Trophoblast cell (in vitro differentiated cells and primary cell): ENCODE measurements at regions not wholly inside any gene's neighbourhood (a gene's known extent, or its start where the extent isn't known, plus 50 kb on each side); places are given as distances from the start of the nearest gene placed in this dataset.
"Not testable (repeated sequence)": the region's sequence is repeated elsewhere in the genome, so short reads cannot be mapped to it uniquely, and the experiment has no call there.

Experiments used
- DNase-seq, 2 donors: peaks; one replicate each; pipeline ENCODE4 v3.0.0-alpha.2; 2016
- H2AFZ ChIP-seq: 2 replicates; pipeline ENCODE4 v1.6.1; 2013; ENCODE audit warnings: low read length, moderate library complexity, mild to moderate bottlenecking; ENCODE audit not compliant: insufficient read depth, poor library complexity
- H2AK5ac ChIP-seq: 2 replicates; pipeline ENCODE4 v1.6.1; 2013; ENCODE audit warnings: mild to moderate bottlenecking, low read length
- H2BK120ac ChIP-seq: 2 replicates; pipeline ENCODE4 v1.6.1; 2013; ENCODE audit warnings: low read length, mild to moderate bottlenecking, moderate library complexity; ENCODE audit not compliant: insufficient read depth, poor library complexity
- H2BK12ac ChIP-seq: 2 replicates; pipeline ENCODE4 v1.6.1; 2013; ENCODE audit warnings: mild to moderate bottlenecking, low read length, moderate library complexity
- H2BK5ac ChIP-seq: 2 replicates; pipeline ENCODE4 v1.6.1; 2013; ENCODE audit warnings: low read length, low read depth, moderate library complexity, mild to moderate bottlenecking; ENCODE audit not compliant: poor library complexity
- H3K14ac ChIP-seq: 2 replicates; pipeline ENCODE4 v1.6.1; 2013; ENCODE audit warnings: mild to moderate bottlenecking, low read length
- H3K18ac ChIP-seq: 2 replicates; pipeline ENCODE4 v1.6.1; 2013; ENCODE audit warnings: mild to moderate bottlenecking, low read length
- H3K23ac ChIP-seq: 2 replicates; pipeline ENCODE4 v1.6.1; 2013; ENCODE audit warnings: low read length
- H3K27ac ChIP-seq: 2 replicates; pipeline ENCODE4 v1.5.1; 2013; ENCODE audit warnings: low read depth, mild to moderate bottlenecking, inconsistent platforms, low read length, moderate library complexity
- H3K27me3 ChIP-seq: 2 replicates; pipeline ENCODE4 v1.6.1; 2013; ENCODE audit warnings: inconsistent platforms, mild to moderate bottlenecking, low read length, moderate library complexity; ENCODE audit not compliant: insufficient read depth
- H3K36me3 ChIP-seq, 2 experiments: 1 replicate in 1 of 2; 2 replicates in 1 of 2; pipeline ENCODE4 v1.6.1; 2013; ENCODE audit warnings: low read length in 2 of 2, mild to moderate bottlenecking in 2 of 2, moderate library complexity in 1 of 2; ENCODE audit not compliant: insufficient read depth in 2 of 2, control insufficient read depth in 1 of 2
- H3K4ac ChIP-seq: 2 replicates; pipeline ENCODE4 v1.6.1; 2013; ENCODE audit warnings: low read depth, mild to moderate bottlenecking, low read length, moderate library complexity
- H3K4me1 ChIP-seq, 2 experiments: 1 replicate in 1 of 2; 2 replicates in 1 of 2; pipeline ENCODE4 v1.6.1; 2013; ENCODE audit warnings: low read length in 2 of 2, mild to moderate bottlenecking in 2 of 2, moderate library complexity in 1 of 2; ENCODE audit not compliant: insufficient read depth in 2 of 2, control insufficient read depth in 1 of 2
- H3K4me2 ChIP-seq: 2 replicates; pipeline ENCODE4 v1.6.1; 2013; ENCODE audit warnings: inconsistent platforms, mild to moderate bottlenecking, low read length, moderate library complexity
- H3K4me3 ChIP-seq: 2 replicates; pipeline ENCODE4 v1.5.1; 2013; ENCODE audit warnings: mild to moderate bottlenecking, low read depth, low read length, inconsistent platforms
- H3K79me1 ChIP-seq: one replicate; pipeline ENCODE4 v1.6.1; 2013; ENCODE audit warnings: low read length
- H3K79me2 ChIP-seq: 2 replicates; pipeline ENCODE4 v1.6.1; 2013; ENCODE audit warnings: low read length, mild to moderate bottlenecking; ENCODE audit not compliant: control insufficient read depth, insufficient read depth, poor library complexity
- H3K9ac ChIP-seq: 2 replicates; pipeline ENCODE4 v1.6.1; 2013; ENCODE audit warnings: mild to moderate bottlenecking, low read length
- H3K9me3 ChIP-seq: 2 replicates; pipeline ENCODE4 v1.6.1; 2013; ENCODE audit warnings: low read depth, mild to moderate bottlenecking, control low read depth, inconsistent platforms, low read length; ENCODE audit not compliant: insufficient read depth
- H4K12ac ChIP-seq: 2 replicates; pipeline ENCODE4 v1.6.1; 2013; ENCODE audit warnings: low read depth, mild to moderate bottlenecking, low read length, moderate library complexity
- H4K8ac ChIP-seq: 2 replicates; pipeline ENCODE4 v1.6.1; 2013; ENCODE audit warnings: low read depth, mild to moderate bottlenecking, low read length, moderate library complexity
- H4K91ac ChIP-seq: one replicate; pipeline ENCODE4 v1.6.1; 2013; ENCODE audit warnings: low read depth, mild to moderate bottlenecking, low read length, moderate library complexity
- WGBS: extraction: QIAGEN DNeasy Blood & Tissue Kit; methylation state at CpG from one replicate; pipeline ENCODE4 v1.1.7; 2013; ENCODE audit warnings: missing lambda C conversion rate; ENCODE audit not compliant: insufficient read length, insufficient coverage; ENCODE audit errors: extremely low coverage; 5-methylcytosine and 5-hydroxymethylcytosine counted together

DNA sequence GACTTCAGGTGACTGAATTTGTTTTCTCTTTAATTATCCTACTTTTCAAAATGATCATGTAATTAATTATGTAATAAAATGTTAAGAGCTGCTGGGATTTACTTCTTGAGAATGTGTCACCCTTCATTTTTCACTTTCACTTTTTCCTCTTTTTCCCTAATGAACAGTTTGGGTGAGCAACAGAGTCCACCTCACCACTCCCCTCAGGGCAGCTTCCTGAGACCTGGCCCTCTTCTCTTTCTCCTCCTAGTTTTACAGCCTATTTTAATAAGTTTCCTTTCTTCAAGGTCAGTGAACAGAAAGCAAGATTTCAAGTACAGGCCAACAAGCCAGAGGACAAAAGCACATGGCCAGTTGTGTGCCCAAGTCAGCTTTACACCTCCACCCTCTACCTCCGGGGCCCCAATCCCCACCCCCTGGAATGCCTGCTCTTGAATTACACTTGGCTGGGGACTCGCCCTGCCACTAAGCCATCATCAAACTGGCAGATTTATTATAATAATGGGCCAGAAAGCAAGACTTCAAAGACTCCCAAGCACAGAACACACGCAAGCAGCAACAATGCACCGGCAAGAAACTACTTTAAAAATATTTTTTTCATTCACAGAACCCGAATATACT lies 143.1 kb upstream of the VOPP1 start:
- H4K12ac ChIP-seq, H2BK12ac ChIP-seq, H3K9ac ChIP-seq, H4K91ac ChIP-seq, H3K23ac ChIP-seq, H2AFZ ChIP-seq, H3K36me3 ChIP-seq, H2BK5ac ChIP-seq, H3K27me3 ChIP-seq, H2AK5ac ChIP-seq, H3K4me1 ChIP-seq, H3K79me1 ChIP-seq, H3K4ac ChIP-seq, H3K18ac ChIP-seq, H3K27ac ChIP-seq, H3K79me2 ChIP-seq, H4K8ac ChIP-seq, DNase-seq, H2BK120ac ChIP-seq, H3K4me2 ChIP-seq, H3K9me3 ChIP-seq, H3K14ac ChIP-seq, H3K4me3 ChIP-seq: not testable (repeated sequence)
- WGBS, result no CpG with 5 or more reads among the region's 5 CpGs

DNA sequence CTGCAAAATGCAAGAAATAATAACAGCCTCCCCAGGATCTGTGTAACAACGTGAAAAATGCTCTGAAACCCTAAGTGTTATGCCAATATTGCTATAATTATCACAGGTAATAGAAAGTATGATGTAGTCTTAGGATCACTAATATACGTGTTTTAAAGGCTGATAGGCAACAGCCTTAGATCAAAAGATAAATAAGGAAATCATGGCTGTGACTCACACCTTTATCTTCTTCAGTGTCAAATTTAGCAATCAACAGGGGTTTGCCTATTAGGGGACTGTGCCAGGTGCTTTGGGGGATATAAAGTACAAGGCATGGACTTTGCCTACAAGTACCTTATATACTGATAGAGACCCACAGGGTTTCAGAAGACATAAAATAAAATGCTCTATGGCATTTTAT lies 142.1 kb upstream of the VOPP1 start:
- H3K4me1 ChIP-seq, H2BK12ac ChIP-seq, H3K4ac ChIP-seq, H3K4me3 ChIP-seq, H2AFZ ChIP-seq, H3K9ac ChIP-seq, H4K12ac ChIP-seq, H2BK5ac ChIP-seq, H3K14ac ChIP-seq, H2BK120ac ChIP-seq, H3K18ac ChIP-seq, H3K4me2 ChIP-seq, H2AK5ac ChIP-seq, DNase-seq, H3K27ac ChIP-seq, H3K36me3 ChIP-seq, H3K23ac ChIP-seq, H4K8ac ChIP-seq, H3K79me2 ChIP-seq, H3K79me1 ChIP-seq, H3K27me3 ChIP-seq, H3K9me3 ChIP-seq, H4K91ac ChIP-seq: not testable (repeated sequence)
- WGBS, result no CpG with 5 or more reads among the region's 2 CpGs

DNA sequence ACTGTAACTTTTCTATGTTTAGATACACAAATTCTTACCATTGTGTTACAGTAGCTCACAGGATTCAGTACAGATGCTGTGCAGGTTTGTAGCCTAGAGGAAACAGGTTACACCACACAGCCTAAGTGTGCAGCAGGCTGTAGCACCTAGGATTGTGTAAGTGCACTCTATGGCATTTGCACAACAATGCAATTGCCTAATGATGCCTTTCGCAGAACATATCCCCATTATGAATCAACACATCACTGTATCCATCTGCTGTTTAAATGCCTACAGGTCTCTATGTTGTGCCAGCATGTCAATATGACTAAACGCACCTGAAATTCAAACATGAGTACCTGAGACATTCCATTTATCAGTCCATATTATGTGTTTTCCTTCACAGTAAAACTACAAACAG lies 138.0 kb upstream of the VOPP1 start:
- DNase-seq, result peak; percentile 88 to 95
- H3K4ac ChIP-seq, H3K18ac ChIP-seq, H3K9ac ChIP-seq, H3K79me1 ChIP-seq, H4K8ac ChIP-seq, H3K14ac ChIP-seq, H2BK12ac ChIP-seq, H3K9me3 ChIP-seq, H4K91ac ChIP-seq, H3K23ac ChIP-seq, H2BK5ac ChIP-seq, H2BK120ac ChIP-seq, H3K36me3 ChIP-seq, H3K27me3 ChIP-seq, H3K79me2 ChIP-seq, H2AFZ ChIP-seq, H3K4me2 ChIP-seq, H4K12ac ChIP-seq, H2AK5ac ChIP-seq, H3K27ac ChIP-seq, H3K4me3 ChIP-seq, H3K4me1 ChIP-seq: not testable (repeated sequence)
- WGBS, result no CpG with 5 or more reads among the region's 2 CpGs

DNA sequence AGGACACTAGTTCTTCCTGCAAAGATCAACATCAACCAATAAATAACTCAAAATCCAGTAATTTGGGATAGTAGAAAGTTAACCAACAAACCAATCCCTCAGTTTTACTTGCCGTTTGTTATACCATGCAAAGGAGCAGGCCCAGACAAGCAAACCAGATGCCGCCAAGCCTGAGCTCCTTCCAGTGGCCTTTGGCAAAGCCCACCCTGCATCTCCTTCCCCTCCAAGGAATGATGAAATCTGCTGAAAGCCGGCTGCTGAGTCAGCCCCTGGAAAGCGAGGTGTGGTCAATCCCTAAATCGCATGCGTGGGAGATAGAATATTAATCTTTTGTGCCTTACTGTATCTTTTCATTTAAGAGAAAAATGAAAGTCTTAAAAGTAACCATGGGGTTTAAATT lies 135.7 kb upstream of the VOPP1 start:
- not testable (repeated sequence) for H3K23ac ChIP-seq, H3K9me3 ChIP-seq, DNase-seq, H4K8ac ChIP-seq, H3K18ac ChIP-seq, H4K91ac ChIP-seq, H2AK5ac ChIP-seq, H2BK120ac ChIP-seq, H2BK12ac ChIP-seq, H2BK5ac ChIP-seq, H3K4ac ChIP-seq, H3K14ac ChIP-seq, H3K27me3 ChIP-seq, H2AFZ ChIP-seq, H4K12ac ChIP-seq, H3K36me3 ChIP-seq, H3K9ac ChIP-seq, H3K4me1 ChIP-seq, H3K79me1 ChIP-seq, H3K4me2 ChIP-seq, H3K79me2 ChIP-seq, H3K4me3 ChIP-seq, H3K27ac ChIP-seq
- no CpG with 5 or more reads among the region's 6 CpGs for WGBS
